Natural killer cell (primary cell): ENCODE measurements at regions not wholly inside any gene's neighbourhood (a gene's known extent, or its start where the extent isn't known, plus 50 kb on each side); places are given as distances from the start of the nearest gene placed in this dataset.

ENCODE experiments used
- ATAC-seq, 3 donors: fragments of 150-1000 bp in 2 of 3; fragments of 200-7000 bp in 1 of 3; cut with Tn5 transposase; 1 replicate in 1 of 3; 2 replicates in 2 of 3; pipeline ENCODE4 v1.10.0; 2021; ENCODE audit warnings: mild to moderate bottlenecking in 2 of 3, moderate library complexity in 2 of 3
- DNase-seq, 2 donors: peaks; one replicate each; pipeline versions ENCODE4 v3.0.0 to v3.0.0-alpha.2; 2013 to 2021; ENCODE audit warnings: mixed read lengths in 1 of 2
- H3K27ac ChIP-seq: one replicate; pipeline ENCODE4 v1.5.1; 2013; ENCODE audit warnings: mild to moderate bottlenecking, low read length
- H3K27me3 ChIP-seq: one replicate; pipeline ENCODE4 v1.6.1; 2013; ENCODE audit warnings: low read length; ENCODE audit not compliant: control insufficient read depth, insufficient read depth
- H3K36me3 ChIP-seq: one replicate; pipeline ENCODE4 v1.6.1; 2013; ENCODE audit warnings: low read length; ENCODE audit not compliant: control insufficient read depth, insufficient read depth
- H3K4me1 ChIP-seq: one replicate; pipeline ENCODE4 v1.6.1; 2013; ENCODE audit warnings: low read length; ENCODE audit not compliant: control insufficient read depth, insufficient read depth
- H3K4me3 ChIP-seq: one replicate; pipeline ENCODE4 v1.5.1; 2013; ENCODE audit warnings: low read length
- H3K9me3 ChIP-seq: one replicate; pipeline ENCODE4 v1.6.1; 2013; ENCODE audit warnings: low read length; ENCODE audit not compliant: control insufficient read depth, insufficient read depth
- H3K27ac Mint-ChIP-seq, 2 donors: one replicate each; pipeline ENCODE4 v1.8.0; 2022; ENCODE audit warnings: mild to moderate bottlenecking in 2 of 2, mixed read lengths in 2 of 2, moderate library complexity in 1 of 2
- H3K27me3 Mint-ChIP-seq, 2 donors: one replicate each; pipeline ENCODE4 v1.8.0; 2022; ENCODE audit warnings: low read depth in 2 of 2, mixed read lengths in 2 of 2
- H3K36me3 Mint-ChIP-seq: one replicate; pipeline ENCODE4 v1.8.0; 2022; ENCODE audit warnings: mixed read lengths
- H3K4me1 Mint-ChIP-seq, 2 donors: one replicate each; pipeline ENCODE4 v1.8.0; 2022; ENCODE audit warnings: mixed read lengths in 2 of 2
- H3K4me3 Mint-ChIP-seq: one replicate; pipeline ENCODE4 v1.8.0; 2022; ENCODE audit warnings: mild to moderate bottlenecking, moderate library complexity, mixed read lengths
- H3K9me3 Mint-ChIP-seq, 2 donors: one replicate each; pipeline ENCODE4 v1.8.0; 2022; ENCODE audit warnings: mixed read lengths in 2 of 2
- WGBS: methylation state at CpG from one replicate; pipeline ENCODE4 v1.1.7; 2013; ENCODE audit warnings: missing lambda C conversion rate; ENCODE audit not compliant: insufficient coverage; 5-methylcytosine and 5-hydroxymethylcytosine counted together
- intact Hi-C: fragments of 100-400 bp; cut with micrococcal nuclease; formaldehyde crosslinking; loops from one replicate; pipeline ENCODE4 v1.14.2; 2022
- TF ChIP-seq, protein P1 (sequence below): fragments of 200-600 bp; IDR thresholded peaks from one replicate; pipeline ENCODE4 v1.8.0; 2022; ENCODE audit warnings: antibody characterized with exemption

DNA sequence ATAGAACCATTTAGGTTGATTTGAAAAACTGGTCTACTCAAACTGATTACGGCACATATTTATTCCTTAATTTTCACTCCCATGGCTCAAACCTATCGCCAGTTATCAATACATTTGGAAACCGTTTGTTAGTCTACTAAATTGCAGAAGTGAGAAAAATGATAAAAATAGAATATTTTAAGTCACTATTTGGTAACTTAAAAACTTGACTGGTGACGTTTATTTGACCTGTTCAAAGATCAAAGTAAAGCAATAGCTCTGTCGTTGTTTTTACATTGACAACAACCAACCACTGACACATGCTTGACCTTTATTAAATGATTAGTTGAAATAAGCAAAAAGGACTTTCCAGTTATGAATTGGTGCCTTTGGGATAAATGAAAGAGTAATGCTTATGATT is 402.9 kb upstream of the MAP3K7 start:
- no peak overlapping the region for H3K4me3 ChIP-seq
- no peaks in the 10 kb centered on the region for H3K9me3 Mint-ChIP-seq
- no peak overlapping the region for H3K4me3 Mint-ChIP-seq

DNA sequence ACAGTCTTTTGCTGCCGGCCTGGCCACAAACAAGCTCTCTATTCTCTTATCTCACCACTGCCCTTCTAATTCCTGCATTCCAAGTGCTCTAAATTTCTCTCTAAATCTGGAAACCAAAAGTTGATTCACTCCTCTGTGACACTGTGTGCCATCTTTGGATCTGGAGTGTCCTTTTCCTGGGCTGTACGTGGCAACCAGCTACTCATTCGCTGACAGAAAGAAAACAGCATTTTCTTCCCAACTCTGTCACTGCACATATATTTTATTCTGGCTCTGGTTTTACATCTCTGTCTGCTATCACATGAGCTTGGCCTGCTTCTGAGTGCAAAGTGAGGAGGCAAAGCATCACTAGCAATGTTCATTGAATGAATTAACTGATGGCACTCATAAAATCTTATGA is 397.2 kb upstream of the MAP3K7 start:
- Histone ChIP-seq H3K27me3 (no peaks in the 10 kb centered on the region), H3K27ac (no peak overlapping the region), H3K36me3 (no peaks in the 10 kb centered on the region), H3K9me3 (no peaks in the 10 kb centered on the region), H3K4me3 (no peak overlapping the region), H3K4me1 (no peaks in the 10 kb centered on the region)
- WGBS, result 92% methylated on average over 3 of the region's 3 CpGs
- intact Hi-C loops, result no loop called here
- ATAC-seq (no peak), DNase-seq (no peak)
- H3K27me3 Mint-ChIP-seq, result no peaks in the 10 kb centered on the region
- peaks cover 0 to 4% of the 10 kb centered on the region in 2 donors for H3K9me3 Mint-ChIP-seq
- H3K4me1 Mint-ChIP-seq, result no peaks in the 10 kb centered on the region
- no peak overlapping the region for H3K4me3 Mint-ChIP-seq
- H3K27ac Mint-ChIP-seq, result no peak overlapping the region
- no peaks in the 10 kb centered on the region for H3K36me3 Mint-ChIP-seq
- TF ChIP-seq, protein P1, sequence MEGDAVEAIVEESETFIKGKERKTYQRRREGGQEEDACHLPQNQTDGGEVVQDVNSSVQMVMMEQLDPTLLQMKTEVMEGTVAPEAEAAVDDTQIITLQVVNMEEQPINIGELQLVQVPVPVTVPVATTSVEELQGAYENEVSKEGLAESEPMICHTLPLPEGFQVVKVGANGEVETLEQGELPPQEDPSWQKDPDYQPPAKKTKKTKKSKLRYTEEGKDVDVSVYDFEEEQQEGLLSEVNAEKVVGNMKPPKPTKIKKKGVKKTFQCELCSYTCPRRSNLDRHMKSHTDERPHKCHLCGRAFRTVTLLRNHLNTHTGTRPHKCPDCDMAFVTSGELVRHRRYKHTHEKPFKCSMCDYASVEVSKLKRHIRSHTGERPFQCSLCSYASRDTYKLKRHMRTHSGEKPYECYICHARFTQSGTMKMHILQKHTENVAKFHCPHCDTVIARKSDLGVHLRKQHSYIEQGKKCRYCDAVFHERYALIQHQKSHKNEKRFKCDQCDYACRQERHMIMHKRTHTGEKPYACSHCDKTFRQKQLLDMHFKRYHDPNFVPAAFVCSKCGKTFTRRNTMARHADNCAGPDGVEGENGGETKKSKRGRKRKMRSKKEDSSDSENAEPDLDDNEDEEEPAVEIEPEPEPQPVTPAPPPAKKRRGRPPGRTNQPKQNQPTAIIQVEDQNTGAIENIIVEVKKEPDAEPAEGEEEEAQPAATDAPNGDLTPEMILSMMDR, result no peak

More for the DNA sequence above, 402.9 kb upstream of the MAP3K7 start:
- Histone ChIP-seq H3K9me3 (no peaks in the 10 kb centered on the region), H3K4me1 (no peaks in the 10 kb centered on the region), H3K27me3 (no peaks in the 10 kb centered on the region), H3K36me3 (no peaks in the 10 kb centered on the region), H3K27ac (no peak overlapping the region)
- TF ChIP-seq, protein P1, result no peak
- 79% methylated on average over 3 of the region's 5 CpGs for WGBS
- DNase-seq (no peak), ATAC-seq (no peak)
- Mint-ChIP-seq H3K4me1 (no peaks in the 10 kb centered on the region), H3K27me3 (no peaks in the 10 kb centered on the region), H3K36me3 (no peaks in the 10 kb centered on the region), H3K27ac (no peak overlapping the region)
- intact Hi-C loops, result no loop called here

DNA sequence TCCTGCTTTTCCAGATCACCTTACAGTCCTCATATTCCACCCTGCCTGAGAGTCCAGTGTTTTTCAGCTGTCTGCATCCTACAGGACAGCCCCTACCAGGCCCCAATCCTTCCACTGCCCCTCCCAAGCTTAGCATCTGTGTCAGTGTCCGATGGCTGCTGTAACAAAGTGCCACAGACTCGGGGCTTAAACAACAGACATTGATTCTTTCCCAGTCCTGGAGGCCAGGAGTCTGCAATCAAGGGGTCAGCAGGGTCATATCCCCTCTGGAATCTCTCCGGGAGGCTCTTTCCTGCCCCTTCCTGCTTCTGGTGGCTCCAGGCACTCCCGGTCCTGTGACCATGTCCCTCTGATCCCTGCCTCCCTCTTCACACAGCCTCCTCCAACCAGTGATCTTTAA is 396.6 kb upstream of the MAP3K7 start:
- H3K4me1 Mint-ChIP-seq, result no peaks in the 10 kb centered on the region
- Histone ChIP-seq H3K27ac (no peak overlapping the region), H3K27me3 (no peaks in the 10 kb centered on the region), H3K4me3 (no peak overlapping the region), H3K9me3 (no peaks in the 10 kb centered on the region), H3K36me3 (no peaks in the 10 kb centered on the region), H3K4me1 (no peaks in the 10 kb centered on the region)
- H3K27ac Mint-ChIP-seq, result no peak overlapping the region
- 81% methylated on average over 4 of the region's 4 CpGs for WGBS
- intact Hi-C loops, result no loop called here
- H3K9me3 Mint-ChIP-seq, result peaks cover 0 to 4% of the 10 kb centered on the region in 2 donors
- H3K4me3 Mint-ChIP-seq, result no peak overlapping the region
- no peaks in the 10 kb centered on the region for H3K27me3 Mint-ChIP-seq
- no peaks in the 10 kb centered on the region for H3K36me3 Mint-ChIP-seq
- no peak for DNase-seq
- TF ChIP-seq, protein P1, result no peak
- ATAC-seq, result no peak

DNA sequence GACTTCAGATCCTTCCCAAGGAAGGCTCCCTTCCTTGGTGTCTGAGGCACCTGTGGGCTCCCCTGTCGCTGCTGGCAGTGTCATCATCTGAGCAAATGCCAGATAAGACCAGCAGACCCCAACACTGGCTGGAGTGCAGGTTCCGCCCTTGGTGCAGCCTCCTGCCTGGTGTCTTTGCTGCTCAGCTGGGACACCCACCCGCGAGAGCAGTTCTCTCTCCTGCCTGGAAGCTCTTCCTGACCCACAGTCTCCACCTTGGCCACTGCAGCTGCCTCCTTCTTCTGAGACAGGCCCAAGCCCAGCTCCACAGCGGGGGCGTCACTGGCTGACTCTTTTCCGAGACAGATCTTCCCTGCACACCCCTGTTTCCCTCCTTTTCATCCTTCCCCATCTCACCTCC is 395.7 kb upstream of the MAP3K7 start:
- Mint-ChIP-seq H3K27ac (no peak overlapping the region), H3K27me3 (no peaks in the 10 kb centered on the region), H3K4me1 (no peaks in the 10 kb centered on the region), H3K9me3 (peaks cover 0 to 6% of the 10 kb centered on the region in 2 donors), H3K4me3 (no peak overlapping the region), H3K36me3 (no peaks in the 10 kb centered on the region)
- no peak for DNase-seq
- intact Hi-C loops, result no loop called here
- TF ChIP-seq, protein P1, result no peak
- H3K4me3 ChIP-seq, result no peak overlapping the region
- no peaks in the 10 kb centered on the region for H3K36me3 ChIP-seq
- no peaks in the 10 kb centered on the region for H3K27me3 ChIP-seq
- no peaks in the 10 kb centered on the region for H3K4me1 ChIP-seq
- WGBS, result 86% methylated on average over 7 of the region's 7 CpGs
- H3K9me3 ChIP-seq, result no peaks in the 10 kb centered on the region
- ATAC-seq, result no peak
- H3K27ac ChIP-seq, result no peak overlapping the region
